HEK293 (cell line): ENCODE measurements at regions not wholly inside any gene's neighbourhood (a gene's known extent, or its start where the extent isn't known, plus 50 kb on each side); places are given as distances from the start of the nearest gene placed in this dataset.

Source experiments
- CTCF ChIA-PET: fragments of 350-600 bp; formaldehyde crosslinking; extraction: SDS; loops from one replicate; lab custom pipeline; 2021; ENCODE audit warnings: antibody characterized with exemption; lab: Yijun Ruan, JAX
- POLR2A ChIA-PET: fragments of 300-600 bp; formaldehyde crosslinking; extraction: SDS; loops from one replicate; lab custom pipeline; 2020; ENCODE audit warnings: antibody characterized with exemption, inconsistent platforms; lab: Yijun Ruan, JAX
- H3K27ac ChIP-seq: fragments of 200-500 bp; sonication (Bioruptor generic); 2 replicates; pipeline ENCODE4 v1.5.1; 2014; ENCODE audit warnings: low read depth, low read length, control low read depth, inconsistent platforms; ENCODE audit errors: extremely low read depth
- H3K36me3 ChIP-seq, 2 experiments: fragments of 200-500 bp in 1 of 2; sonication (Bioruptor generic) in 1 of 2; 1 replicate in 1 of 2; 2 replicates in 1 of 2; pipeline ENCODE4 v1.5.1; 2014 to 2017; ENCODE audit warnings: inconsistent platforms in 2 of 2, low read length in 2 of 2; ENCODE audit not compliant: control insufficient read depth in 2 of 2, insufficient read depth in 1 of 2
- H3K4me1 ChIP-seq: fragments of 200-500 bp; sonication (Bioruptor generic); 2 replicates; pipeline ENCODE4 v1.5.1; 2014; ENCODE audit warnings: mild to moderate bottlenecking, low read length, inconsistent platforms; ENCODE audit not compliant: control insufficient read depth, insufficient read depth
- H3K4me3 ChIP-seq: 2 replicates; pipeline ENCODE4 v1.5.1; 2011; ENCODE audit warnings: low read depth, mild to moderate bottlenecking, control low read depth, low read length, moderate library complexity
- H3K9me3 ChIP-seq: fragments of 200-500 bp; sonication (Bioruptor generic); 2 replicates; pipeline ENCODE4 v1.5.1; 2014; ENCODE audit warnings: low read depth, low read length, inconsistent platforms; ENCODE audit not compliant: control insufficient read depth, insufficient read depth
- GLI4 ChIP-seq: fragments of 450-650 bp; formaldehyde crosslinking; IDR thresholded peaks from 2 replicates; pipeline ENCODE4 v1.5.1; 2016; ENCODE audit warnings: missing biosample characterization, missing genetic modification characterization
- PRDM6 ChIP-seq: fragments of 450-650 bp; formaldehyde crosslinking; IDR thresholded peaks from 2 replicates; pipeline ENCODE4 v1.5.1; 2017; ENCODE audit warnings: missing biosample characterization, missing genetic modification characterization
- SCRT2 ChIP-seq: fragments of 450-650 bp; formaldehyde crosslinking; IDR thresholded peaks from 2 replicates; pipeline ENCODE4 v1.5.1; 2016; ENCODE audit warnings: missing biosample characterization, missing genetic modification characterization
- SP3 ChIP-seq: fragments of 450-650 bp; formaldehyde crosslinking; IDR thresholded peaks from 2 replicates; pipeline ENCODE4 v1.5.1; 2016; ENCODE audit warnings: missing biosample characterization, missing genetic modification characterization
- ZBTB7A ChIP-seq: fragments of 450-650 bp; formaldehyde crosslinking; IDR thresholded peaks from 2 replicates; pipeline ENCODE4 v1.5.1; 2016; ENCODE audit warnings: low read depth, missing biosample characterization, missing genetic modification characterization
- ZNF133 ChIP-seq: fragments of 450-650 bp; formaldehyde crosslinking; IDR thresholded peaks from 2 replicates; pipeline ENCODE4 v1.5.1; 2016; ENCODE audit warnings: missing biosample characterization, missing genetic modification characterization
- ZNF19 ChIP-seq: fragments of 450-650 bp; formaldehyde crosslinking; IDR thresholded peaks from 2 replicates; pipeline ENCODE4; 2016; ENCODE audit warnings: missing biosample characterization, missing genetic modification characterization, low read depth
- ZNF211 ChIP-seq: fragments of 450-650 bp; formaldehyde crosslinking; IDR thresholded peaks from 2 replicates; pipeline ENCODE4 v1.5.1; 2016; ENCODE audit warnings: low read depth, missing biosample characterization, missing genetic modification characterization
- ZNF214 ChIP-seq: fragments of 450-650 bp; formaldehyde crosslinking; IDR thresholded peaks from 2 replicates; pipeline ENCODE4 v1.5.1; 2017; ENCODE audit warnings: missing biosample characterization, mild to moderate bottlenecking, missing genetic modification characterization, borderline replicate concordance
- ZNF248 ChIP-seq: fragments of 450-650 bp; formaldehyde crosslinking; IDR thresholded peaks from 2 replicates; pipeline ENCODE4 v1.5.1; 2017; ENCODE audit warnings: missing biosample characterization, missing genetic modification characterization
- ZNF26 ChIP-seq: fragments of 450-650 bp; formaldehyde crosslinking; IDR thresholded peaks from 2 replicates; pipeline ENCODE4 v1.5.1; 2016; ENCODE audit warnings: missing biosample characterization, missing genetic modification characterization
- ZNF335 ChIP-seq: fragments of 450-650 bp; formaldehyde crosslinking; conservative IDR thresholded peaks from 2 replicates; pipeline ENCODE4 v1.5.1; 2016; ENCODE audit warnings: missing biosample characterization, missing genetic modification characterization
- ZNF529 ChIP-seq: fragments of 450-650 bp; formaldehyde crosslinking; IDR thresholded peaks from 2 replicates; pipeline ENCODE4 v1.5.1; 2017; ENCODE audit warnings: missing genetic modification characterization, missing biosample characterization; ENCODE audit not compliant: insufficient replicate concordance
- ZNF621 ChIP-seq: fragments of 450-650 bp; formaldehyde crosslinking; IDR thresholded peaks from 2 replicates; pipeline ENCODE4 v1.5.1; 2017; ENCODE audit warnings: missing biosample characterization, missing genetic modification characterization
- ZNF704 ChIP-seq: fragments of 450-650 bp; formaldehyde crosslinking; IDR thresholded peaks from 2 replicates; pipeline ENCODE4 v1.5.1; 2016; ENCODE audit warnings: missing biosample characterization, missing genetic modification characterization
- ZNF776 ChIP-seq: fragments of 450-650 bp; formaldehyde crosslinking; IDR thresholded peaks from 2 replicates; pipeline ENCODE4 v1.5.0; 2017; ENCODE audit warnings: missing biosample characterization, missing genetic modification characterization, borderline replicate concordance
- ZNF791 ChIP-seq: fragments of 450-650 bp; formaldehyde crosslinking; IDR thresholded peaks from 2 replicates; pipeline ENCODE4 v1.5.1; 2016; ENCODE audit warnings: missing biosample characterization, missing genetic modification characterization
- TF ChIP-seq, protein P1 (sequence below): fragments of 450-650 bp; formaldehyde crosslinking; conservative IDR thresholded peaks from 2 replicates; pipeline ENCODE4 v1.5.1; 2016; ENCODE audit warnings: low read depth, missing biosample characterization, missing genetic modification characterization
- TF ChIP-seq, protein P2 (sequence below): fragments of 450-650 bp; formaldehyde crosslinking; IDR thresholded peaks from 2 replicates; pipeline ENCODE4 v1.5.1; 2017; ENCODE audit warnings: missing biosample characterization, mild to moderate bottlenecking, missing genetic modification characterization, moderate library complexity
- TF ChIP-seq, protein P3 (sequence below): fragments of 450-650 bp; formaldehyde crosslinking; IDR thresholded peaks from 2 replicates; pipeline ENCODE4 v1.5.1; 2016; ENCODE audit warnings: missing biosample characterization, missing genetic modification characterization

DNA sequence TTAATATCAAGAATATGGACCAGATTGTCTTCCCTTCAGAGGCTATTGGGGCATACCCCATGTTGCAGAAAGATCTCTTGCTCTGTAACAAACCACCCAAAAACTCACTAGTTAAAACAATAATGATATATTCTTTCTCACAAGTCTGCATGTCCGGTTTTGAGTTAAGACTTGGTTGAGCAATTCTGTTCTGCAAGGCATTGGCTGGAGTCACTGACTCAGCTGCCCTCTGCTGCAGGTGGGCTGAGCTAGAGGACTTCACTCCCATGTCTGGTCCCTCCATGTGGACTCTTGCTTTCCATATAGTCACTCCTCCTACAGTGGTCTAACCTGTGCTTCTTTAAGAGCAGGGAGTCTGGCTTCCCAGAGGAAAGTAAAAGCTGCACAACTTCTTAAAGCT, 73.4 kb downstream of the ESM1 start:
- no peak overlapping the region for H3K27ac ChIP-seq
- CTCF ChIA-PET, result interaction anchor here (1.0 to 3.9 kb wide), 4 partner anchors 32 to 248 kb away, joined by 5 to 19 read pairs (median 14); partner anchors contain the start of gene GPX8
- H3K4me1 ChIP-seq, result no peaks in the 10 kb centered on the region
- H3K4me3 ChIP-seq, result no peak overlapping the region
- no peaks in the 10 kb centered on the region for H3K36me3 ChIP-seq
- H3K9me3 ChIP-seq, result no peaks in the 10 kb centered on the region
- TF ChIP-seq ZNF335 (tag by site-specific recombination), result no peak
- TF ChIP-seq ZNF621 (tag by site-specific recombination), result no peak
- TF ChIP-seq, protein P1, sequence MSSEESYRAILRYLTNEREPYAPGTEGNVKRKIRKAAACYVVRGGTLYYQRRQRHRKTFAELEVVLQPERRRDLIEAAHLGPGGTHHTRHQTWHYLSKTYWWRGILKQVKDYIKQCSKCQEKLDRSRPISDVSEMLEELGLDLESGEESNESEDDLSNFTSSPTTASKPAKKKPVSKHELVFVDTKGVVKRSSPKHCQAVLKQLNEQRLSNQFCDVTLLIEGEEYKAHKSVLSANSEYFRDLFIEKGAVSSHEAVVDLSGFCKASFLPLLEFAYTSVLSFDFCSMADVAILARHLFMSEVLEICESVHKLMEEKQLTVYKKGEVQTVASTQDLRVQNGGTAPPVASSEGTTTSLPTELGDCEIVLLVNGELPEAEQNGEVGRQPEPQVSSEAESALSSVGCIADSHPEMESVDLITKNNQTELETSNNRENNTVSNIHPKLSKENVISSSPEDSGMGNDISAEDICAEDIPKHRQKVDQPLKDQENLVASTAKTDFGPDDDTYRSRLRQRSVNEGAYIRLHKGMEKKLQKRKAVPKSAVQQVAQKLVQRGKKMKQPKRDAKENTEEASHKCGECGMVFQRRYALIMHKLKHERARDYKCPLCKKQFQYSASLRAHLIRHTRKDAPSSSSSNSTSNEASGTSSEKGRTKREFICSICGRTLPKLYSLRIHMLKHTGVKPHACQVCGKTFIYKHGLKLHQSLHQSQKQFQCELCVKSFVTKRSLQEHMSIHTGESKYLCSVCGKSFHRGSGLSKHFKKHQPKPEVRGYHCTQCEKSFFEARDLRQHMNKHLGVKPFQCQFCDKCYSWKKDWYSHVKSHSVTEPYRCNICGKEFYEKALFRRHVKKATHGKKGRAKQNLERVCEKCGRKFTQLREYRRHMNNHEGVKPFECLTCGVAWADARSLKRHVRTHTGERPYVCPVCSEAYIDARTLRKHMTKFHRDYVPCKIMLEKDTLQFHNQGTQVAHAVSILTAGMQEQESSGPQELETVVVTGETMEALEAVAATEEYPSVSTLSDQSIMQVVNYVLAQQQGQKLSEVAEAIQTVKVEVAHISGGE, result no peak
- TF ChIP-seq ZNF214, result no peak
- TF ChIP-seq, protein P2, sequence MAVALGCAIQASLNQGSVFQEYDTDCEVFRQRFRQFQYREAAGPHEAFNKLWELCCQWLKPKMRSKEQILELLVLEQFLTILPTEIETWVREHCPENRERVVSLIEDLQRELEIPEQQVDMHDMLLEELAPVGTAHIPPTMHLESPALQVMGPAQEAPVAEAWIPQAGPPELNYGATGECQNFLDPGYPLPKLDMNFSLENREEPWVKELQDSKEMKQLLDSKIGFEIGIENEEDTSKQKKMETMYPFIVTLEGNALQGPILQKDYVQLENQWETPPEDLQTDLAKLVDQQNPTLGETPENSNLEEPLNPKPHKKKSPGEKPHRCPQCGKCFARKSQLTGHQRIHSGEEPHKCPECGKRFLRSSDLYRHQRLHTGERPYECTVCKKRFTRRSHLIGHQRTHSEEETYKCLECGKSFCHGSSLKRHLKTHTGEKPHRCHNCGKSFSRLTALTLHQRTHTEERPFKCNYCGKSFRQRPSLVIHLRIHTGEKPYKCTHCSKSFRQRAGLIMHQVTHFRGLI (tag by site-specific recombination), result no peak
- TF ChIP-seq ZNF133 (tag by site-specific recombination), result no peak
- no peak for TF ChIP-seq ZNF791 (tag by site-specific recombination)
- TF ChIP-seq GLI4 (tag by site-specific recombination), result no peak
- no peak for TF ChIP-seq ZNF776 (tag by site-specific recombination)
- TF ChIP-seq ZNF529 (tag by site-specific recombination), result no peak
- no peak for TF ChIP-seq ZBTB7A (tag by site-specific recombination)
- TF ChIP-seq ZNF211, result no peak
- TF ChIP-seq PRDM6 (tag by site-specific recombination), result no peak
- TF ChIP-seq, protein P3, sequence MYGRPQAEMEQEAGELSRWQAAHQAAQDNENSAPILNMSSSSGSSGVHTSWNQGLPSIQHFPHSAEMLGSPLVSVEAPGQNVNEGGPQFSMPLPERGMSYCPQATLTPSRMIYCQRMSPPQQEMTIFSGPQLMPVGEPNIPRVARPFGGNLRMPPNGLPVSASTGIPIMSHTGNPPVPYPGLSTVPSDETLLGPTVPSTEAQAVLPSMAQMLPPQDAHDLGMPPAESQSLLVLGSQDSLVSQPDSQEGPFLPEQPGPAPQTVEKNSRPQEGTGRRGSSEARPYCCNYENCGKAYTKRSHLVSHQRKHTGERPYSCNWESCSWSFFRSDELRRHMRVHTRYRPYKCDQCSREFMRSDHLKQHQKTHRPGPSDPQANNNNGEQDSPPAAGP, result no peak
- TF ChIP-seq ZNF248, result no peak
- TF ChIP-seq ZNF26 (tag by site-specific recombination), result no peak
- TF ChIP-seq SP3 (tag by site-specific recombination), result no peak
- TF ChIP-seq ZNF704 (tag by site-specific recombination), result no peak
- TF ChIP-seq SCRT2 (tag by site-specific recombination), result no peak
- no peak for TF ChIP-seq ZNF19 (tag by site-specific recombination)
- POLR2A ChIA-PET, result no interaction called here
